RWPE2 (cell line): ENCODE measurements at regions not wholly inside any gene's neighbourhood (a gene's known extent, or its start where the extent isn't known, plus 50 kb on each side); places are given as distances from the start of the nearest gene placed in this dataset.

Source experiments
- ATAC-seq: fragments of 200-7000 bp; cut with Tn5 transposase; 3 replicates; pipeline ENCODE4 v1.9.1; 2021; ENCODE audit warnings: low read depth
- DNase-seq: peaks from one replicate; pipeline ENCODE4 v3.0.0-alpha.2; 2020; ENCODE audit warnings: low spot score
- H3K27ac ChIP-seq: fragments of 450-650 bp; 2 replicates; pipeline ENCODE4 v1.5.1; 2017; ENCODE audit warnings: mild to moderate bottlenecking; ENCODE audit not compliant: poor library complexity, severe bottlenecking
- H3K27me3 ChIP-seq: fragments of 250-450 bp; sonication (Bioruptor Pico); 2 replicates; pipeline ENCODE4 v1.5.1; 2021; ENCODE audit warnings: mild to moderate bottlenecking, moderate library complexity; ENCODE audit not compliant: insufficient read depth, poor library complexity, severe bottlenecking
- H3K36me3 ChIP-seq: fragments of 250-450 bp; sonication (Bioruptor Pico); 2 replicates; pipeline ENCODE4 v1.5.1; 2020; ENCODE audit warnings: low read depth, mild to moderate bottlenecking, moderate library complexity
- H3K4me1 ChIP-seq: fragments of 250-450 bp; sonication (Bioruptor Pico); 2 replicates; pipeline ENCODE4 v1.5.1; 2021; ENCODE audit warnings: mild to moderate bottlenecking, moderate library complexity; ENCODE audit not compliant: insufficient read depth, poor library complexity, severe bottlenecking
- H3K4me3 ChIP-seq: fragments of 250-450 bp; sonication (Bioruptor Pico); 2 replicates; pipeline ENCODE4 v1.5.1; 2021; ENCODE audit warnings: mild to moderate bottlenecking, moderate library complexity; ENCODE audit not compliant: severe bottlenecking
- H3K9me3 ChIP-seq: fragments of 250-450 bp; sonication (Bioruptor Pico); 2 replicates; pipeline ENCODE4 v1.5.1; 2021; ENCODE audit warnings: mild to moderate bottlenecking, moderate library complexity; ENCODE audit not compliant: severe bottlenecking
- TF ChIP-seq, protein P1 (sequence below): fragments of 450-650 bp; IDR thresholded peaks from one replicate; pipeline ENCODE4 v1.5.1; 2017; ENCODE audit warnings: mild to moderate bottlenecking, moderate library complexity; ENCODE audit not compliant: poor library complexity, severe bottlenecking

DNA sequence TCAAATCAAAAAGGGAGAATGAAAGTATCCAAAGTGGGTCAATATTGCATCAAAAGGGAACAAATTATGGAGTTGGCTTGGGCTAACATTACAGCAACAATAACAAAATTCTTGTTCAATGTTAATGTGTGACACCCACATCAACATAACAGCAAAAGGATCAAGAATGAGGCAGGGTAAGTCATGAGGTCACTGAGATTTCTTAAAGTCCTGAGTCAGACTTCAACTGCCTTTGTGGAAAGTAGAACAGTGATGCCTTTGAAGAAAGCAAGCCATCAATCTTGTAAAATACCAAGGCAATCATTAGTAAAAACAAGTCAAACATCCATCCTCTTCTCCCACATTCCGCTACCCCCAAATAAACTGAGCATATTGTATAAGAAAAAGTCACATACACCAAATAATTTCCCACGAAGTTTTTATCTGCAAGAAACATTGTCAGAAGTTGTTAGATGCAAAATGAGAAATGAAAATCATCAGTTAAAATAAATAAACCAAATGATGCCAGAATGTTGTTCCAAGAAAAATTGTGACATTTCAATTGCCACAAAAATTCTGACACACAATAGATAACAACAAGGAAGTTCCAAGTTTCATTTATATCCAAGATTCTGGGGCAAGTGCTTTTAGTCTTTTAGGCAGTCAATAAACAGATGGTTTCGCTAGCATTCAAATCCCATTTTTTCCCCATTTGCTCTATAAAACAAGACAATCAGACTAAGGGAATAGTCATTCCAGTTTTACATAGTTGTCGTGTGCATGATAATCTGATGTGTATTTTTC is 216.1 kb upstream of the SETBP1 start:
- Histone ChIP-seq H3K4me3 (no peak overlapping the region), H3K27ac (no peak overlapping the region), H3K27me3 (no peaks in the 10 kb centered on the region), H3K9me3 (no peaks in the 10 kb centered on the region), H3K36me3 (no peaks in the 10 kb centered on the region), H3K4me1 (no peaks in the 10 kb centered on the region)
- TF ChIP-seq, protein P1, sequence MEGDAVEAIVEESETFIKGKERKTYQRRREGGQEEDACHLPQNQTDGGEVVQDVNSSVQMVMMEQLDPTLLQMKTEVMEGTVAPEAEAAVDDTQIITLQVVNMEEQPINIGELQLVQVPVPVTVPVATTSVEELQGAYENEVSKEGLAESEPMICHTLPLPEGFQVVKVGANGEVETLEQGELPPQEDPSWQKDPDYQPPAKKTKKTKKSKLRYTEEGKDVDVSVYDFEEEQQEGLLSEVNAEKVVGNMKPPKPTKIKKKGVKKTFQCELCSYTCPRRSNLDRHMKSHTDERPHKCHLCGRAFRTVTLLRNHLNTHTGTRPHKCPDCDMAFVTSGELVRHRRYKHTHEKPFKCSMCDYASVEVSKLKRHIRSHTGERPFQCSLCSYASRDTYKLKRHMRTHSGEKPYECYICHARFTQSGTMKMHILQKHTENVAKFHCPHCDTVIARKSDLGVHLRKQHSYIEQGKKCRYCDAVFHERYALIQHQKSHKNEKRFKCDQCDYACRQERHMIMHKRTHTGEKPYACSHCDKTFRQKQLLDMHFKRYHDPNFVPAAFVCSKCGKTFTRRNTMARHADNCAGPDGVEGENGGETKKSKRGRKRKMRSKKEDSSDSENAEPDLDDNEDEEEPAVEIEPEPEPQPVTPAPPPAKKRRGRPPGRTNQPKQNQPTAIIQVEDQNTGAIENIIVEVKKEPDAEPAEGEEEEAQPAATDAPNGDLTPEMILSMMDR: no peak
- DNase-seq (no peak), ATAC-seq (no peak)

DNA sequence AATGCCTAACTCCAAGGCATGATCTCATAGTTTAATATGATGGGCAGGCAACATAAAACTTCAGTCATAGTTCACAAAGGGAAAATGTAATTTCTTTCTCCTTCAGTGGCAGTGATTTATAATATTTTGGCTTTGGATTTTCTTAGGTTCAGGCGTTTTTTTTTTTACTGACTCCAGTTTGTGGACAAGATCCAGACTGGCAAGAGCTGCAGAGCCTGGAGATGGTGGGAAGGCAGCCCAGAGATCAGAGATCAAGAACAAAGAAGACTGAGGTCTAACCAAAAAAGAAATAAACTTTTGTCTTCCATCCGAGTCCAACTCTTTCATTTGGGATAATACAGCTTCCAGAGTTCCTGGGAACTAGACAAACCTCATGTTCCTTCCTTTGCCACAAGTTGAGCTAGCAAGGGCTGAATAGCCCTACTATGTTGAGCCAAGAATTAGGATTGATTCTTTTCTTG is 215.3 kb upstream of the SETBP1 start:
- Histone ChIP-seq H3K27me3 (no peaks in the 10 kb centered on the region), H3K9me3 (no peaks in the 10 kb centered on the region), H3K36me3 (no peaks in the 10 kb centered on the region), H3K4me3 (no peak overlapping the region), H3K4me1 (no peaks in the 10 kb centered on the region), H3K27ac (no peak overlapping the region)
- TF ChIP-seq, protein P1: no peak
- DNase-seq: no peak
- no peak for ATAC-seq

DNA sequence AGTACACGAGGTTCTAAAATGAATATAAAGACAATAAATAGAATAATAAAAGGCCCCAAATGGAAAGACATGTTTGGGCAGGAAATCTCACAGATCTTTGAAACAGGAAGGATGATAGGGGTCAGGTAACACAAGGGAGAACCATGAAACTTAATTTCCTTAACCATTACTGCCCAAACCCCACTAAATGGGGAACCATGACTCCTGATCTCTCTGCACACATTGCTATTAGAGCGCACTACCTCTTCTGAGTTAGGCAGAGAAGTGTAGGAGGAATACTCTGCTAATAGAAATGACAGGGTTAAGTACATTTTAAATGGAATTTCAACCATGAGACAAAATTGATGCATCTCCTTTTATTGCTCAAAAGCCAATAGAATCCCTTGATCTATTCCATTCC is 213.7 kb upstream of the SETBP1 start:
- Histone ChIP-seq H3K9me3 (no peaks in the 10 kb centered on the region), H3K4me3 (no peak overlapping the region), H3K36me3 (no peaks in the 10 kb centered on the region), H3K27ac (no peak overlapping the region), H3K4me1 (no peaks in the 10 kb centered on the region), H3K27me3 (no peaks in the 10 kb centered on the region)
- TF ChIP-seq, protein P1: no peak
- no peak for DNase-seq
- no peak for ATAC-seq

DNA sequence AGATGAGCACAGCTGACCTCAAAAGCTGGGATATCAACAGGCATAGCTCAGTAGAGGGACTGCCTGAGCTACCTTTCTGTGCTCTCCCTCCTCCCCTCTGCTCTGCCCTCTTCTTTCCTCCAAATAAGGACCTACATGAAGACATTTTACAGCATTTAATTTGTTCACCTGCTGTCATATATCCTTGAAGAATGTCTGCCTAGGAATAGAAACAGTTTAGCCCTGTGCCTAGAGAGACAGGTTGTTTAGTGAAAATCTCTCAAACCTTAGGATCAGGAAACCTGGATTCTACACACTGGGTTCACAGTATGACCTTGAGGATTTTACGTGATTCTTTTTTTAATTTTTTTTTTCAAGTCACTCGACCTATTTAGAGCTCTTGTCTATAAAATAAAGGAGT is 213.0 kb upstream of the SETBP1 start:
- DNase-seq (no peak), ATAC-seq (no peak)
- Histone ChIP-seq H3K36me3 (no peaks in the 10 kb centered on the region), H3K4me1 (no peaks in the 10 kb centered on the region), H3K4me3 (no peak overlapping the region), H3K27ac (no peak overlapping the region), H3K27me3 (no peaks in the 10 kb centered on the region), H3K9me3 (no peaks in the 10 kb centered on the region)
- TF ChIP-seq, protein P1: no peak

DNA sequence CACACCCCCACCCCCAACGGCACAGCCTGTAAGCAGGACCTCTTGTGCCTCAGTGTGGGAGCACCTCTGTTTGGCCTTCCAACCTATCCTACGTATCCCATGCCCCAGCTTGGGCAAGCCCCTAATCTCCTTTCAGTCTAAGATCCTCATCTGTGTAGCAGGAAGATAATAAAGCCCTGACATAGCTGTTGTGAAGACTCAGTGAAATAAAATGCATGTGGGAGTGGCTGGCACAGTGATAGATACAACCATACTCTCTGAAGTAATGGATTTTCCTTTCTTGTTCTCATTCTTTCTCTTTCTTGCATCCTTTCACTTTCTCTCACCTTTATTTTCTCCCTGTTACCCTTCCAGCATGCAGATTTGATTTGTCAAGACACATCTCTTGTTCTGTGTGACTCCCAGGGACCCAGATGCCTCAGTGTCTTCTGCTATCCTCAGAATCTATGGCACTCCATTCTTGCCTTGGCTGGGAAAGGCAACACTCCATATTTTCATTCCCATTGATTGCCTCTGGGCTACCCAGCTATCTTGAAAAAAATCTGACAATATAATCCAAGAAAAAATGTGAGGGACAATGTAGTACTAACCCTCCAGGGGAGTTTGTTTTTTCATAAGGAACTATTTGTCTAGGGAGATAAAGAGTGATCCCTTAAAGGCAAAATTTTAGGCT is 207.2 kb upstream of the SETBP1 start:
- Histone ChIP-seq H3K27me3 (no peaks in the 10 kb centered on the region), H3K4me3 (no peak overlapping the region), H3K4me1 (no peaks in the 10 kb centered on the region), H3K27ac (no peak overlapping the region), H3K9me3 (no peaks in the 10 kb centered on the region), H3K36me3 (no peaks in the 10 kb centered on the region)
- TF ChIP-seq, protein P1: no peak
- no peak for DNase-seq
- no peak for ATAC-seq
